PC-9 (cell line): ENCODE measurements at regions not wholly inside any gene's neighbourhood (a gene's known extent, or its start where the extent isn't known, plus 50 kb on each side); places are given as distances from the start of the nearest gene placed in this dataset.

Experiments used
- CTCF ChIP-seq: fragments of 200-600 bp; sonication (generic); conservative IDR thresholded peaks from 2 replicates; pipeline ENCODE4 v1.6.1; 2017; ENCODE audit warnings: mixed run types, antibody characterized with exemption, mild to moderate bottlenecking, moderate library complexity
- EZH2 ChIP-seq: fragments of 200-600 bp; sonication (generic); IDR thresholded peaks from 2 replicates; pipeline ENCODE4 v1.8.0; 2017; ENCODE audit warnings: antibody characterized with exemption, low read depth

- TF ChIP-seq EZH2 (no peak), CTCF (no peak)
These were observed 1930.0 kb upstream of the AGA start for GRCh38 chr4:179372242-179372641.
